Colonic mucosa (tissue), 4 donors: ENCODE measurements at regions not wholly inside any gene's neighbourhood (a gene's known extent, or its start where the extent isn't known, plus 50 kb on each side); places are given as distances from the start of the nearest gene placed in this dataset.

ENCODE experiments used
- DNase-seq: peaks from one replicate; pipeline ENCODE4 v3.0.0-alpha.2; 2020
- H3K27ac ChIP-seq: fragments of 200-600 bp; one replicate; pipeline ENCODE4 v1.8.0; 2021
- H3K27me3 ChIP-seq: fragments of 200-600 bp; one replicate; pipeline ENCODE4 v1.8.0; 2021
- H3K36me3 ChIP-seq: fragments of 200-600 bp; one replicate; pipeline ENCODE4 v1.8.0; 2021
- H3K4me1 ChIP-seq: fragments of 200-600 bp; one replicate; pipeline ENCODE4 v1.8.0; 2021; ENCODE audit warnings: mild to moderate bottlenecking
- H3K4me3 ChIP-seq: fragments of 200-600 bp; one replicate; pipeline ENCODE4 v1.8.0; 2021
- H3K9ac ChIP-seq, 2 donors: one replicate each; pipeline ENCODE4 v1.7.0; 2013; ENCODE audit warnings: control low read depth in 2 of 2, low read depth in 2 of 2, low read length in 2 of 2
- H3K9me3 ChIP-seq: fragments of 200-600 bp; one replicate; pipeline ENCODE4 v1.8.0; 2021
- intact Hi-C: fragments of 100-400 bp; cut with DNase I; formaldehyde crosslinking; loops from one replicate; pipeline ENCODE4 v1.14.1; 2022
- TF ChIP-seq, protein P1 (sequence below): fragments of 200-600 bp; IDR thresholded peaks from one replicate; pipeline ENCODE4 v1.8.0; 2022; ENCODE audit warnings: antibody characterized with exemption, mild to moderate bottlenecking
- donor health status: healthy.
- donor health status: DM: no; HTN: no; CAD: no.
- donor health status: DM: no; HTN: no; CAD: no.

DNA sequence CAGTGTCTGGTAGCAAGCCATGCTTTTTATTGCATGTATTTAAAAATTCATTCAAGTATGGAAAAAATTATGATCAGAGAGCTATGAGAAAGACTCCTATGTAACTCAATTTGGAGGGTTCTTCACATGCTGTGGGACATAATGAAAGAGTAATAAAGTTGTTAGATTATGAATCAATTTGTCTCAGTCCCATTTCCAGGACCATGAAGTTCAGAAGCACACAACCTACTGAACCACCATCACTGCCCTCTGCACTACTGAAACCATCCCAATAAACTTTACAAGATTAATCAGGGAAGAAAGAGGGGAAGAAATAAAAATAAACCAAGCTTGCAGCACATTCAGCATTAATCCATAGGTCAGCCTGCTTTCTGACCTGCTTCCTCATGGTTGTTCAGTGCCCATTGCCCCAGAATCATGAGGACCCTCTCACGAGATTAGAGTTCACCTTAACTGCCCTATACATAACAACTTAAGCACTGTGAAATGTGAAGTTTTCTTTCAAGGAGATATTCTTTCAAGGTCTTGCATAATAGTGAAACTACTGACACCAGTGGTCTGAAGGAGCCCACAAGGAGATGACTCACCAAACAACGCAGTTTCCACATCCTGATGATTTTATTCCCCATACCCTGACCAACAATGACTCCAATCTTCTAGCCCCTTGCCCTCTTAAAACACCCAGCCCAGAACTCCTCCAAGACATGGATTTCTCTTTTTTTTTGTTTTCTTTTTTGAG, 171.5 kb upstream of the ADCY1 start:
- no peaks in the 10 kb centered on the region for H3K4me1 ChIP-seq
- H3K9ac ChIP-seq, result no peak overlapping the region
- H3K9me3 ChIP-seq, result no peaks in the 10 kb centered on the region
- H3K4me3 ChIP-seq, result no peak overlapping the region
- TF ChIP-seq, protein P1, sequence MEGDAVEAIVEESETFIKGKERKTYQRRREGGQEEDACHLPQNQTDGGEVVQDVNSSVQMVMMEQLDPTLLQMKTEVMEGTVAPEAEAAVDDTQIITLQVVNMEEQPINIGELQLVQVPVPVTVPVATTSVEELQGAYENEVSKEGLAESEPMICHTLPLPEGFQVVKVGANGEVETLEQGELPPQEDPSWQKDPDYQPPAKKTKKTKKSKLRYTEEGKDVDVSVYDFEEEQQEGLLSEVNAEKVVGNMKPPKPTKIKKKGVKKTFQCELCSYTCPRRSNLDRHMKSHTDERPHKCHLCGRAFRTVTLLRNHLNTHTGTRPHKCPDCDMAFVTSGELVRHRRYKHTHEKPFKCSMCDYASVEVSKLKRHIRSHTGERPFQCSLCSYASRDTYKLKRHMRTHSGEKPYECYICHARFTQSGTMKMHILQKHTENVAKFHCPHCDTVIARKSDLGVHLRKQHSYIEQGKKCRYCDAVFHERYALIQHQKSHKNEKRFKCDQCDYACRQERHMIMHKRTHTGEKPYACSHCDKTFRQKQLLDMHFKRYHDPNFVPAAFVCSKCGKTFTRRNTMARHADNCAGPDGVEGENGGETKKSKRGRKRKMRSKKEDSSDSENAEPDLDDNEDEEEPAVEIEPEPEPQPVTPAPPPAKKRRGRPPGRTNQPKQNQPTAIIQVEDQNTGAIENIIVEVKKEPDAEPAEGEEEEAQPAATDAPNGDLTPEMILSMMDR, result no peak
- H3K27me3 ChIP-seq, result no peaks in the 10 kb centered on the region
- no peak overlapping the region for H3K27ac ChIP-seq
- no peak for DNase-seq
- intact Hi-C loops, result no loop called here
- H3K36me3 ChIP-seq, result no peaks in the 10 kb centered on the region

DNA sequence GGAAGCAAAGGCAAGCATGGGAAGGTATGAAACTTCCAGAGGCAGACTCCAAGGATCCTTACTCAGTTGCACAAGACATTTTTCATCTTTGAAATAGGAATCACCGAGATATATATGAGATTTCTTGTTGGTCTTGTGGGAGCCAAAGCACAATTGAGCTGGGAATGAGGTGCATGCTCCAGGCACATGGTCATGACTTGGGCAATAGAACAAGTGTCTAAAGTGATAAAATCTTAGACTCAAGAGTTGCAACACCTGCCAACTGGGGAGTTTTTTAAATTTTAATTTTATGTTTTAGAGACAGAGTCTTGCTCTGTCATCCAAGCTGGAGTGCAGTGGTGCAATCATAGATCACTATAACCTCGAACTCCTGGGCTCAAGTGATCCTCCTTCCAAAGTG, 169.5 kb upstream of the ADCY1 start:
- H3K27ac ChIP-seq, result no peak overlapping the region
- no peaks in the 10 kb centered on the region for H3K9me3 ChIP-seq
- intact Hi-C loops, result no loop called here

DNA sequence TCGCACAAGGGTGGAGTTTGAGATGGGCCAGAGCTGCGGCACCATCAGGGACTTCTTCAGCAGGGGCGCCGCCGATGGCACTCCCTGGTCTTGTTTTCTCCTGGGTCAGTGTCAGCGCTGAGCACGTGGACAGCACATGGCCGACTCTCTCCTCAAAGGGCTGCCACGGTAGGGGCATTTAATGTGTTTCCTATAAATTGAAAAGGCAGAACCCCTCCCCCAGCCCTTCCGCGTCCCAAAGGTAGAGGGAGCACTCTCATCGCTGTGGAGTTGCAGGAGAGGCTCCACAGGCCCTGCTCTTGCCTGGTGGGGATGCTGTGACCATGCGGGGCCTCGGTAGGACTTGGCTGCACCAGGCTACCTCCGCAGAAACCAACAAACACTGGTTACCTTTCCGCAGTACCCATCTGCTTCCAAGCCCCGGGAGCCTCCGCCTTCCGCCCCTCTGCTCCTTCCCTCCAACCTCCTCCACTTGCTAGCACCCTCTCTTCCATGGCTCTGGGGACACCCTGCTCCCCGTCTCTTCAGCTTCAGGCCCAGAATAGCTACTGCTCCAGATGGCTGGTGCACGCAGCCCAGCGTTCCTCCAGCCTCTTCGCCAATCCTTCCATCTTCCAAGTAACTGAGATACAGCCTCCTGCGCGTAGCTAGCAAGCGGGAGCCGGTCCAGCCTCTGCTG, 166.3 kb upstream of the ADCY1 start:
- no peak for DNase-seq
- no peak overlapping the region for H3K27ac ChIP-seq
- intact Hi-C loops, result no loop called here
- no peaks in the 10 kb centered on the region for H3K9me3 ChIP-seq
- TF ChIP-seq, protein P1, result no peak
- no peaks in the 10 kb centered on the region for H3K27me3 ChIP-seq
- H3K4me3 ChIP-seq, result no peak overlapping the region
- H3K4me1 ChIP-seq, result no peaks in the 10 kb centered on the region
- no peak overlapping the region for H3K9ac ChIP-seq
- no peaks in the 10 kb centered on the region for H3K36me3 ChIP-seq

More for the DNA sequence above, 169.5 kb upstream of the ADCY1 start:
- no peaks in the 10 kb centered on the region for H3K27me3 ChIP-seq
- DNase-seq, result no peak
- no peak overlapping the region for H3K4me3 ChIP-seq
- no peak overlapping the region for H3K9ac ChIP-seq
- H3K4me1 ChIP-seq, result no peaks in the 10 kb centered on the region
- TF ChIP-seq, protein P1, result no peak
- H3K36me3 ChIP-seq, result no peaks in the 10 kb centered on the region

DNA sequence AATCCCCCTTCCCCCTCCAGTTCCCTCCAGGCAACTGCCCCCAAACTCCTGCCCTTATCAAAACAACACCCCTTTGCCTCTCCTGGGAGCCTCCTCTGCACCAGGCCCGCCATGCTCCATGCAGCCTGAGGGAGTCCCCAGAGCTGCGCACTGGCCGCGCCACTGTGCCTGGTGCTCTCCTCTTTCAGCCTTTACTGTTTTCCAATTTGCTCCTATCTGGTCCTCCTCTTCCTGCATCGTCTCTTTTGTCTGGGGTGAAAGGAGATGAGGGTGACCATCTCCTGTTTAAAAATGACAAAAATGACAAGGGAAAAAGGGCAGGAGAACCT, 165.8 kb upstream of the ADCY1 start:
- Histone ChIP-seq H3K27ac (no peak overlapping the region), H3K9me3 (no peaks in the 10 kb centered on the region), H3K9ac (no peak overlapping the region), H3K4me3 (no peak overlapping the region), H3K4me1 (no peaks in the 10 kb centered on the region), H3K36me3 (no peaks in the 10 kb centered on the region), H3K27me3 (no peaks in the 10 kb centered on the region)
- TF ChIP-seq, protein P1, result no peak
- DNase-seq, result no peak
- intact Hi-C loops, result no loop called here

DNA sequence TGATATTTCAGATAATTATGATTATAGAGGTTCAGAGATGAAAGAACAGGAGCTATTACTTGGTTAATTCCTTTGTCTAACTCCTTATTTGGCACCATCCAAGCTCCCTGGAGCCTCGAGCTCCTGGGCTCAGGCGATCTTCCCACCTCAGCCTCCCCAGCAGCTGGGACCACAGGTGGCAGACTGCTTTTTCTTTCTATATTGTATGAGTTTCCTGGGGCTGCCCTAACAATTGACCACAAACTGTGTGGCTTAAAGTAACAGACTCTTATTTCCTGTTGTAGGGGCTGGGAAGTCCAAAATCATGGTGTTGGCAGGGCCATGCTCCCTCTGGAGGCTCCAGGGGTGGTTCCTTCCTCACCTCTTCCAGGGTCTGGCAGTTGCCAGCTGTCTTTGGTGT, 163.3 kb upstream of the ADCY1 start:
- intact Hi-C loops, result no loop called here

More for the DNA sequence above, 163.3 kb upstream of the ADCY1 start:
- H3K27ac ChIP-seq, result no peak overlapping the region
- H3K4me3 ChIP-seq, result no peak overlapping the region
- H3K27me3 ChIP-seq, result no peaks in the 10 kb centered on the region
- TF ChIP-seq, protein P1, result no peak
- no peak overlapping the region for H3K9ac ChIP-seq
- H3K36me3 ChIP-seq, result no peaks in the 10 kb centered on the region
- no peaks in the 10 kb centered on the region for H3K4me1 ChIP-seq
- no peak for DNase-seq
- H3K9me3 ChIP-seq, result no peaks in the 10 kb centered on the region
